HepG2 (cell line): ENCODE measurements at regions not wholly inside any gene's neighbourhood (a gene's known extent, or its start where the extent isn't known, plus 50 kb on each side); places are given as distances from the start of the nearest gene placed in this dataset.
A peak's percentile ranks its signal among the peaks of the same experiment; 100 is the strongest.

Experiments
- ATAC-seq: fragments of 200-7000 bp; cut with Tn5 transposase; 3 replicates; pipeline ENCODE4 v1.9.1; 2020; ENCODE audit warnings: mild to moderate bottlenecking, moderate library complexity
- BruUV-seq: library from RNA; stranded (reverse); fragments of 400-500 nt; replicated peaks from 2 replicates; lab custom pipeline; 2021; lab: Mats Ljungman, UMichigan
- CTCF ChIA-PET: fragments of 300-600 bp; formaldehyde crosslinking; extraction: SDS; loops from one replicate; lab custom pipeline; 2021; ENCODE audit warnings: low total read pairs, inconsistent platforms, low intra/inter-chr PET ratio; lab: Yijun Ruan, JAX
- POLR2A ChIA-PET: fragments of 350-600 bp; sonication (Branson Sonifier 250); formaldehyde crosslinking; loops from one replicate; lab custom pipeline; 2020; ENCODE audit warnings: antibody characterized with exemption, inconsistent platforms; lab: Yijun Ruan, JAX
- DNase-seq: peaks from one replicate; pipeline ENCODE4 v3.0.0-alpha.2; 2015; ENCODE audit warnings: low spot score
- FAIRE-seq: peaks from 3 replicates; lab custom pipeline; 2011; peaks lifted over from hg19 to GRCh38; lab: Jason Lieb, UNC
- H2AFZ ChIP-seq: one replicate; pipeline ENCODE4 v1.6.1; 2011; ENCODE audit warnings: low read length, inconsistent platforms
- H3K27ac ChIP-seq: fragments of 300-600 bp; 3 replicates; pipeline ENCODE4 v1.8.0; 2011; ENCODE audit warnings: mixed run types, mild to moderate bottlenecking, mixed read lengths, low read length, inconsistent platforms; ENCODE audit not compliant: insufficient read depth; ENCODE audit errors: extremely low read length
- H3K27me3 ChIP-seq, 2 experiments: fragments of 200-600 bp in 1 of 2; 2 replicates in 1 of 2; 3 replicates in 1 of 2; pipeline versions ENCODE4 v1.6.0 to v1.8.0; 2011; ENCODE audit warnings: low read length in 2 of 2, mild to moderate bottlenecking in 2 of 2, moderate library complexity in 2 of 2, inconsistent platforms in 1 of 2; ENCODE audit not compliant: insufficient read depth in 2 of 2, control insufficient read depth in 1 of 2
- H3K36me3 ChIP-seq, 2 experiments: fragments of 200-600 bp in 1 of 2; replicated peaks in 1 of 2; 2 replicates in 1 of 2; 3 replicates in 1 of 2; pipeline versions ENCODE4 v1.5.1 to v1.8.0; 2011; ENCODE audit warnings: low read length in 2 of 2, inconsistent platforms in 1 of 2; ENCODE audit not compliant: insufficient read depth in 2 of 2, control insufficient read depth in 1 of 2
- H3K4me1 ChIP-seq: 2 replicates; pipeline ENCODE4 v1.5.1; 2012; ENCODE audit warnings: low read length, inconsistent platforms; ENCODE audit not compliant: insufficient read depth
- H3K4me2 ChIP-seq: 2 replicates; pipeline ENCODE4 v1.6.0; 2011; ENCODE audit warnings: low read depth, low read length, inconsistent platforms
- H3K4me3 ChIP-seq, 3 experiments: fragments of 200-600 bp in 1 of 3; sonication (generic), shearing (Covaris generic) in 1 of 3; replicated peaks in 1 of 3; 2 replicates each; pipeline ENCODE4 v1.5.1; 2011 to 2016; ENCODE audit warnings: low read length in 3 of 3, inconsistent platforms in 2 of 3, low read depth in 2 of 3, mild to moderate bottlenecking in 2 of 3, control low read depth in 1 of 3, mixed read lengths in 1 of 3; ENCODE audit not compliant: insufficient read depth in 1 of 3
- H3K79me2 ChIP-seq: one replicate; pipeline ENCODE4 v1.6.1; 2011; ENCODE audit warnings: low read length, inconsistent platforms; ENCODE audit not compliant: insufficient read depth
- H3K9ac ChIP-seq: 2 replicates; pipeline ENCODE4 v1.6.0; 2011; ENCODE audit warnings: mild to moderate bottlenecking, low read depth, low read length, inconsistent platforms; ENCODE audit not compliant: insufficient read depth
- H3K9me3 ChIP-seq: 2 replicates; pipeline ENCODE4 v1.5.1; 2012; ENCODE audit warnings: mild to moderate bottlenecking, low read length
- H4K20me1 ChIP-seq: 2 replicates; pipeline ENCODE4 v1.6.0; 2011; ENCODE audit warnings: inconsistent platforms, mild to moderate bottlenecking, low read length, moderate library complexity; ENCODE audit not compliant: insufficient read depth
- MAFF ChIP-seq: IDR thresholded peaks from 2 replicates; pipeline ENCODE4 v1.6.1; 2011; ENCODE audit warnings: low read depth, low read length, improper control_type of control experiment
- MAFK ChIP-seq, 2 experiments: IDR thresholded peaks in 1 of 2; conservative IDR thresholded peaks in 1 of 2; 2 replicates each; pipeline ENCODE4 v1.6.1; 2011; ENCODE audit warnings: improper control_type of control experiment in 2 of 2, low read length in 2 of 2
- ZNF333 ChIP-seq: sonication (generic); formaldehyde crosslinking; IDR thresholded peaks from 2 replicates; pipeline ENCODE4 v1.4.0; 2020; ENCODE audit warnings: mild to moderate bottlenecking, missing genetic modification reagents, borderline replicate concordance
- WGBS: methylation state at CpG from one replicate; pipeline ENCODE4 v1.1.6; 2017; ENCODE audit warnings: low lambda C conversion rate; 5-methylcytosine and 5-hydroxymethylcytosine counted together
- in situ Hi-C: cut with HindIII; loops from 2 replicates; pipeline ENCODE4 v1.10.0; 2017; ENCODE audit warnings: low pct_unique_long_range_greater_than_20kb; ENCODE audit not compliant: extremely low pct_ligation_motif_present
- intact Hi-C: fragments of 100-400 bp; cut with micrococcal nuclease; formaldehyde crosslinking; loops from one replicate; pipeline ENCODE4 v1.10.0; 2022; ENCODE audit not compliant: unreplicated experiment
- TF ChIP-seq, protein P1 (sequence below): sonication (generic); formaldehyde crosslinking; IDR thresholded peaks from 2 replicates; pipeline ENCODE4 v1.8.0; 2022; ENCODE audit warnings: mild to moderate bottlenecking, missing genetic modification reagents, moderate library complexity

DNA sequence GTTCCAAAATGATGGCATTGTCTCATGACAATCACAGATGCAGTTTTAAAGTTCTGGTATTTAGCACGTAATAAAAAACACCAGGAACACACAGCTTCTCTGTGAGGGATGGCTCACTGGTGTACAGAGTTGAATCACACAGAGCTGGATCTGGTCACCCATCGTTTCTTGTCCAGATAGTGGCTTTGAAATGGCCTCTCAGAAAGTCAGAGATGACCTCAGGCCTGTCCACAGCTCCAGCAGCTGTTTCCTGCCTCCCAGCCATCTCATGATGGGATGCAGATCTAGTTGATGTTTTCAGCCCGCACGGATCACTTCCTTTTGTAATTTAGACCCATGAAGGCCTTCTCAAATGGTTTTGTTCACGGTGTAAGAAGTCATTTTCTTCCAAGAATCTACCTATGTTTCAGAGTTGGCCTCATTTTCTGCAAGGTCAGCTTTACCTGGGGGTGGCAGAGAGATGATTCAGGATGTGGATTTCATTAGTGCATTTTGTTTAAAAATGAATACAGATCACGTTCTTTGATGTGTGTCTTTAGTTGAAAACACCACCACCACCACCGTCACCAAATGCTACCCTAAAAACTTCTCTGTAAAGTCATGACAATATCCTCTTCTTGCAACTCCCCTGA is 166.2 kb downstream of the SNX10 start:
- H3K27ac ChIP-seq, result no peak overlapping the region
- ATAC-seq, result no peak
- no peak overlapping the region for H2AFZ ChIP-seq
- in situ Hi-C loops, result no loop called here
- no peak overlapping the region for H3K4me2 ChIP-seq
- TF ChIP-seq MAFK (conservative IDR thresholded peaks at IDR 0.05 in 1 of 2, IDR thresholded peaks at IDR 0.05 in 1 of 2; ENCODE audit: low read length in 2 of 2), result peak; percentile 81 to 92
- TF ChIP-seq MAFF, result peak; percentile 84
- TF ChIP-seq, protein P1, sequence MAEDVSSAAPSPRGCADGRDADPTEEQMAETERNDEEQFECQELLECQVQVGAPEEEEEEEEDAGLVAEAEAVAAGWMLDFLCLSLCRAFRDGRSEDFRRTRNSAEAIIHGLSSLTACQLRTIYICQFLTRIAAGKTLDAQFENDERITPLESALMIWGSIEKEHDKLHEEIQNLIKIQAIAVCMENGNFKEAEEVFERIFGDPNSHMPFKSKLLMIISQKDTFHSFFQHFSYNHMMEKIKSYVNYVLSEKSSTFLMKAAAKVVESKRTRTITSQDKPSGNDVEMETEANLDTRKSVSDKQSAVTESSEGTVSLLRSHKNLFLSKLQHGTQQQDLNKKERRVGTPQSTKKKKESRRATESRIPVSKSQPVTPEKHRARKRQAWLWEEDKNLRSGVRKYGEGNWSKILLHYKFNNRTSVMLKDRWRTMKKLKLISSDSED, result no peak
- TF ChIP-seq, all 625 proteins: peak for 2
- ChIA-PET POLR2A (no interaction called here), CTCF (no interaction called here)
- Histone ChIP-seq H3K79me2 (no peaks in the 10 kb centered on the region), H3K9ac (no peak overlapping the region), H3K36me3 (no peaks in the 10 kb centered on the region), H3K4me3 (no peak overlapping the region), H4K20me1 (no peaks in the 10 kb centered on the region), H3K27me3 (no peaks in the 10 kb centered on the region), H3K4me1 (0 out of 2 replicates have a peak, but pooled peaks cover 6% of the 10 kb centered on the region), H3K9me3 (no peaks in the 10 kb centered on the region)
- FAIRE-seq (no peak), DNase-seq (no peak)
- intact Hi-C loops, result no loop called here
- 17% methylated on average over 7 of the region's 7 CpGs for WGBS
- no TSS peak for BruUV-seq

DNA sequence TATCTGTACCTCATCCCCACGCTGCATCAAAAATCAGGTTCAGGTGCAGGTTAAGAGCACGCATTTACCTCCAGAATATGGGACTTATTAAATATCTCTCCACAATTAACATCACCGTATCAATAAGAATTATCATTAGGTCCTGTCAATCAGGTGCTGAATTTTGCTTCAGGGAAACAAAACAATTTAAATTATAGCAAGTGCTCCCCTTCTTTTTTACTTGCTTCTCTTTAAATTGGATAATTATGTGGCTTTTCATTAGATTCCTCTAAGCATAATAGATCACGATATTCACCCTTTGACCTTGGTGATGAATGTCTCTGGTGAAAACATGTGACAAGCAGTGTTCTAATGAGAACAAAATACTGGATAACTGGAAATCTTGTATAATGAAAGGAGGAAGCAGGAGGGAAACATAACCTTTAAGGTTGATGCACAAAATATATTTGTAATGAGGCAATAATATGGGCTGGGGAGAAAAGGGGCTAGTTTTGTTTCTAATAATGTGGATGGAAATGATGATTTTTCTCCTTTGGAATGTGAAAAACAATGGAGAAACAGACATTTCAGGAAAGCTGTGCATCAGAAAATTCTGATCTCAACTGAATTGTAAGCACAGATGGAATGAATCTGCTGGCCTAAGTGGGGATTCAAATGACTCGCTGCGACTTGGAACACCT is 166.9 kb downstream of the SNX10 start:
- CTCF ChIA-PET, result no interaction called here
- Histone ChIP-seq H3K4me1 (0 out of 2 replicates have a peak, but pooled peaks cover 6% of the 10 kb centered on the region), H3K27me3 (no peaks in the 10 kb centered on the region), H3K27ac (no peak overlapping the region), H3K79me2 (no peaks in the 10 kb centered on the region), H3K9me3 (no peaks in the 10 kb centered on the region), H3K36me3 (no peaks in the 10 kb centered on the region), H3K4me2 (no peak overlapping the region), H3K4me3 (no peak overlapping the region), H2AFZ (no peak overlapping the region), H4K20me1 (no peaks in the 10 kb centered on the region), H3K9ac (no peak overlapping the region)
- no peak for TF ChIP-seq ZNF333 (CRISPR knock-in tag)
- POLR2A ChIA-PET, result no interaction called here
- 33% methylated on average over 6 of the region's 6 CpGs for WGBS
- no peak for ATAC-seq
- BruUV-seq, result no TSS peak
- FAIRE-seq, result no peak
- in situ Hi-C loops, result no loop called here
- DNase-seq, result no peak
- intact Hi-C loops, result no loop called here
